ENCODE measurements at regions not wholly inside any gene's neighbourhood (a gene's known extent, or its start where the extent isn't known, plus 50 kb on each side); places are given as distances from the start of the nearest gene placed in this dataset.

- no peak for DNase-seq
These were observed 239.0 kb downstream of the EIPR1 start for GRCh38 chr2:3138621-3139020.

GRCh38 chr2:3137651-3138300 lies 239.8 kb downstream of the EIPR1 start:
- no peak for DNase-seq

GRCh38 chr2:3135676-3136075 lies 241.9 kb downstream of the EIPR1 start:
- no peak for DNase-seq

GRCh38 chr2:3134026-3134571 lies 243.5 kb downstream of the EIPR1 start:
- no peak for DNase-seq

- DNase-seq: no peak
These were observed 244.7 kb downstream of the EIPR1 start for GRCh38 chr2:3132966-3133365.

GRCh38 chr2:3132466-3132865 lies 245.2 kb downstream of the EIPR1 start:
- DNase-seq: no peak

GRCh38 chr2:3131636-3132326 lies 245.8 kb downstream of the EIPR1 start:
- no peak for DNase-seq

GRCh38 chr2:3130889-3131635 lies 246.6 kb downstream of the EIPR1 start:
- DNase-seq: no peak

GRCh38 chr2:3130444-3130843 lies 247.2 kb downstream of the EIPR1 start:
- DNase-seq: no peak

GRCh38 chr2:3129867-3130266 lies 247.8 kb downstream of the EIPR1 start:
- no peak for DNase-seq

- DNase-seq: no peak
These were observed 248.8 kb downstream of the EIPR1 start for GRCh38 chr2:3128786-3129185.

- no peak for DNase-seq
These were observed 249.9 kb downstream of the EIPR1 start for GRCh38 chr2:3127710-3128109.

GRCh38 chr2:3126911-3127621 lies 250.6 kb downstream of the EIPR1 start:
- no peak for DNase-seq

GRCh38 chr2:3126171-3126910 lies 251.3 kb downstream of the EIPR1 start:
- no peak for DNase-seq

GRCh38 chr2:3125761-3126130 lies 251.9 kb downstream of the EIPR1 start:
- DNase-seq: no peak

- DNase-seq: no peak
These were observed 252.4 kb downstream of the EIPR1 start for GRCh38 chr2:3125001-3125760.

- DNase-seq: no peak
These were observed 255.1 kb downstream of the EIPR1 start for GRCh38 chr2:3122525-3122924.

GRCh38 chr2:3121601-3122000 lies 256.0 kb downstream of the EIPR1 start:
- no peak for DNase-seq

GRCh38 chr2:3117650-3118216 lies 259.9 kb downstream of the EIPR1 start:
- no peak for DNase-seq

GRCh38 chr2:3116371-3116770 lies 261.2 kb downstream of the EIPR1 start:
- DNase-seq: no peak

- DNase-seq: no peak
These were observed 262.1 kb downstream of the EIPR1 start for GRCh38 chr2:3115301-3116042.
